ENCODE measurements at regions not wholly inside any gene's neighbourhood (a gene's known extent, or its start where the extent isn't known, plus 50 kb on each side); places are given as distances from the start of the nearest gene placed in this dataset.

DNA sequence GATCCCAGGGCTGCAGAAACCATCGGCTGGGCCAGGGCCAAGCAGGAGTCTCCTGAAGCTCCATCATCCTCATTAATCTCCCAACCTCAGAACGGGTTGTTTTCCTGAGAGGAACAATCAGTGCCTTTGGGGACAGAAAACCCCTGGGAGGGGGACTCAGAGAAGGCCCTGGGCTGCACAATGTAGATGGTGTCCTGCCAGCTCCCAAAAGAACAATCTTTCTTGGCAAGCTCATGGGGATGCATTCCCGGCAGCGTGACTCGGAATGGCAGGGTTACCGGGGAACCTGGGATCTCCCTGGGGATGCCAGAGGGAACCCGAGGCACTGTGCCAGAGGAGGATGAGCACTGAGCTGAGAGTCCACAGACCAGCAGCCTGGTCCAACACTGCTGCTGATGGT is 72.1 kb upstream of the ATP2B2 start:
- TF ChIP-seq ESRRG (CRISPR knock-in tag; IDR thresholded peaks at IDR 0.05) = no peak
- TF ChIP-seq SNAI2 (CRISPR knock-in tag; IDR thresholded peaks at IDR 0.05) = no peak
- no peak for TF ChIP-seq CSDC2 (CRISPR knock-in tag; IDR thresholded peaks at IDR 0.05)
- TF ChIP-seq ZC3H10 (CRISPR knock-in tag; IDR thresholded peaks at IDR 0.05) = no peak
- TF ChIP-seq POU6F1 (CRISPR knock-in tag; IDR thresholded peaks at IDR 0.05; ENCODE audit: borderline replicate concordance, low read depth) = no peak
- TF ChIP-seq PPARA (CRISPR knock-in tag; IDR thresholded peaks at IDR 0.05; ENCODE audit: borderline replicate concordance) = no peak
- no peak for TF ChIP-seq ZFP30 (CRISPR knock-in tag; IDR thresholded peaks at IDR 0.05)
- TF ChIP-seq ZNF70 (CRISPR knock-in tag; IDR thresholded peaks at IDR 0.05) = no peak
- TF ChIP-seq OSR1 (CRISPR knock-in tag; IDR thresholded peaks at IDR 0.05) = no peak
- TF ChIP-seq, protein P1, sequence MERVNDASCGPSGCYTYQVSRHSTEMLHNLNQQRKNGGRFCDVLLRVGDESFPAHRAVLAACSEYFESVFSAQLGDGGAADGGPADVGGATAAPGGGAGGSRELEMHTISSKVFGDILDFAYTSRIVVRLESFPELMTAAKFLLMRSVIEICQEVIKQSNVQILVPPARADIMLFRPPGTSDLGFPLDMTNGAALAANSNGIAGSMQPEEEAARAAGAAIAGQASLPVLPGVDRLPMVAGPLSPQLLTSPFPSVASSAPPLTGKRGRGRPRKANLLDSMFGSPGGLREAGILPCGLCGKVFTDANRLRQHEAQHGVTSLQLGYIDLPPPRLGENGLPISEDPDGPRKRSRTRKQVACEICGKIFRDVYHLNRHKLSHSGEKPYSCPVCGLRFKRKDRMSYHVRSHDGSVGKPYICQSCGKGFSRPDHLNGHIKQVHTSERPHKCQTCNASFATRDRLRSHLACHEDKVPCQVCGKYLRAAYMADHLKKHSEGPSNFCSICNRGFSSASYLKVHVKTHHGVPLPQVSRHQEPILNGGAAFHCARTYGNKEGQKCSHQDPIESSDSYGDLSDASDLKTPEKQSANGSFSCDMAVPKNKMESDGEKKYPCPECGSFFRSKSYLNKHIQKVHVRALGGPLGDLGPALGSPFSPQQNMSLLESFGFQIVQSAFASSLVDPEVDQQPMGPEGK (CRISPR knock-in tag; IDR thresholded peaks at IDR 0.05; ENCODE audit: borderline replicate concordance) = no peak
